Transverse colon (tissue), 4 donors: ENCODE measurements at regions not wholly inside any gene's neighbourhood (a gene's known extent, or its start where the extent isn't known, plus 50 kb on each side); places are given as distances from the start of the nearest gene placed in this dataset.
"Not testable (repeated sequence)": the region's sequence is repeated elsewhere in the genome, so short reads cannot be mapped to it uniquely, and the experiment has no call there.

Source experiments
- DNase-seq: peaks from one replicate; pipeline ENCODE4 v3.0.0-alpha.2; 2019
- H3K27ac ChIP-seq, 4 donors: fragments of 200-600 bp; sonication (generic); 2 replicates each; pipeline ENCODE4 v1.5.1; 2016 to 2018; ENCODE audit warnings: inconsistent platforms in 4 of 4
- H3K27me3 ChIP-seq: fragments of 200-600 bp; sonication (generic); 2 replicates; pipeline ENCODE4 v1.5.1; 2017; ENCODE audit warnings: inconsistent platforms
- H3K36me3 ChIP-seq, 4 donors: fragments of 200-600 bp; sonication (generic); 2 replicates each; pipeline ENCODE4 v1.5.1; 2017 to 2019; ENCODE audit warnings: inconsistent platforms in 4 of 4
- H3K4me1 ChIP-seq, 4 donors: fragments of 200-600 bp; sonication (generic); 2 replicates each; pipeline ENCODE4 v1.5.1; 2017 to 2020; ENCODE audit warnings: inconsistent platforms in 4 of 4
- H3K4me3 ChIP-seq, 4 donors: fragments of 200-600 bp; sonication (generic); 1 replicate in 1 of 4; 2 replicates in 3 of 4; pipeline versions ENCODE4 v1.5.1 to v1.6.1; 2017 to 2019; ENCODE audit warnings: inconsistent platforms in 4 of 4
- H3K9me3 ChIP-seq, 2 donors: fragments of 200-600 bp; sonication (generic); 2 replicates each; pipeline ENCODE4 v1.5.1; 2017 to 2019; ENCODE audit warnings: inconsistent platforms in 2 of 2
- CTCF ChIP-seq, 5 experiments: fragments of 200-600 bp in 3 of 5; fragments of 450-650 bp in 2 of 5; sonication (generic) in 3 of 5; IDR thresholded peaks; 1 replicate in 2 of 5; 2 replicates in 3 of 5; pipeline ENCODE4 v1.5.1; 2016 to 2017; ENCODE audit warnings: antibody characterized with exemption in 5 of 5, inconsistent platforms in 3 of 5, mild to moderate bottlenecking in 2 of 5, moderate library complexity in 1 of 5
- EP300 ChIP-seq: sonication (generic); formaldehyde crosslinking; IDR thresholded peaks from one replicate; pipeline ENCODE4 v1.6.1; 2017; ENCODE audit warnings: antibody characterized with exemption, low read depth
- POLR2A ChIP-seq: fragments of 450-650 bp; IDR thresholded peaks from one replicate; pipeline ENCODE4 v1.6.1; 2016; ENCODE audit warnings: antibody characterized with exemption, mild to moderate bottlenecking, moderate library complexity
- POLR2AphosphoS5 ChIP-seq, 3 donors: sonication (generic); formaldehyde crosslinking; IDR thresholded peaks; one replicate each; pipeline ENCODE4 v1.6.1; 2016; ENCODE audit warnings: antibody characterized with exemption in 3 of 3
- WGBS, 2 donors: methylation state at CpG; one replicate each; pipeline ENCODE4 v1.1.5; 2018; ENCODE audit warnings: low coverage in 1 of 2; 5-methylcytosine and 5-hydroxymethylcytosine counted together
- in situ Hi-C, 4 donors: fragments of 200-750 bp; cut with MboI; loops; one replicate each; pipeline versions ENCODE4 v1.15.0 to v1.15.1; 2017; ENCODE audit warnings: low sequenced_read_pairs in 3 of 4, low pct_ligation_motif_present in 1 of 4, low pct_unique_long_range_greater_than_20kb in 1 of 4
- intact Hi-C: fragments of 100-400 bp; cut with DNase I; formaldehyde crosslinking; loops from one replicate; pipeline ENCODE4 v1.15.1; 2023; ENCODE audit warnings: low total_unique reads

- WGBS, 2 donors, result 68% methylated on average over 2 of the region's 2 CpGs; no CpG with 5 or more reads in 1 of the 2 donors
- no peak for DNase-seq
- in situ Hi-C loops, result no loop called here
- intact Hi-C loops, result no loop called here
- Histone ChIP-seq H3K27me3 (no peaks in the 10 kb centered on the region), H3K4me1 (no peaks in the 10 kb centered on the region), H3K27ac (no peak overlapping the region), H3K4me3 (no peak overlapping the region), H3K9me3 (no peaks in the 10 kb centered on the region), H3K36me3 (no peaks in the 10 kb centered on the region)
- TF ChIP-seq CTCF (IDR thresholded peaks at IDR 0.05) (no peak), POLR2A (no peak), POLR2AphosphoS5 (IDR thresholded peaks at IDR 0.05) (no peak), EP300 (no peak)
Measured at GRCh38 chr6:130632897-130633296, 194.3 kb upstream of the SMLR1 start.

DNA sequence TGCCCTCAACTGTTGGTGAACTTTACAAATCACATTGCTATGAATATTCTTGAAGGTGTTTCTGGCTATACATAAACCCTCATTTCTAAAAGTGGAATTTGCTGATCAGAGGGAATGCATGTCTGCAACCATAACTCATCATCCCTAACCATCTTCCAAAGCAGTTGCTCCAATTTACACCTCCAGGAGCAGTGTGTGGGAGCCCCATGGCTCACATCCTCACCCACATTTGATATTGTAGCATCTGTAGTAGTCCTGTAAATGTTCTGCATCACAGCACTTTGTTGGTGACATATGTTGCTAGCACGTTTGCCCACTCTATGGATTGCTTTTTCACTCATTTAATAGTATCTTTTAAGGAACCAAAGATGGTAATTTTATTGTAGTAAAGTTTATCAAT is 183.8 kb upstream of the SMLR1 start:
- Histone ChIP-seq H3K36me3 (no peaks in the 10 kb centered on the region), H3K27ac (no peak overlapping the region), H3K9me3 (peaks cover 4 to 13% of the 10 kb centered on the region in 2 donors), H3K4me3 (no peak overlapping the region), H3K4me1 (no peaks in the 10 kb centered on the region), H3K27me3 (no peaks in the 10 kb centered on the region)
- no peak for TF ChIP-seq POLR2AphosphoS5 (IDR thresholded peaks at IDR 0.05)
- no peak for TF ChIP-seq POLR2A
- in situ Hi-C loops, result no loop called here
- no peak for DNase-seq
- WGBS, 2 donors, result 45 to 53% methylated on average over 1 of the region's 1 CpG
- intact Hi-C loops, result no loop called here

GRCh38 chr6:130644175-130644574 is 183.0 kb upstream of the SMLR1 start:
- no peak for DNase-seq
- Histone ChIP-seq H3K9me3 (peaks cover 4 to 13% of the 10 kb centered on the region in 2 donors), H3K4me3 (no peak overlapping the region), H3K4me1 (no peaks in the 10 kb centered on the region), H3K27me3 (no peaks in the 10 kb centered on the region), H3K27ac (no peak overlapping the region), H3K36me3 (no peaks in the 10 kb centered on the region)
- 84 to 100% methylated on average over 2 of the region's 2 CpGs for WGBS, 2 donors
- TF ChIP-seq CTCF (IDR thresholded peaks at IDR 0.05) (no peak), POLR2AphosphoS5 (IDR thresholded peaks at IDR 0.05) (no peak), POLR2A (no peak), EP300 (no peak)
- intact Hi-C loops (no loop called here), in situ Hi-C loops (no loop called here)

- WGBS, 2 donors, result 89 to 100% methylated on average over 1 to 3 of the region's 3 CpGs
- DNase-seq, H3K27me3 ChIP-seq, H3K27ac ChIP-seq, H3K36me3 ChIP-seq, intact Hi-C loops, H3K4me1 ChIP-seq, H3K4me3 ChIP-seq, in situ Hi-C loops: not testable (repeated sequence)
- H3K9me3 ChIP-seq, result peaks cover 4 to 13% of the 10 kb centered on the region in 2 donors
Measured at GRCh38 chr6:130644769-130645168, 182.4 kb upstream of the SMLR1 start.

- H3K27me3 ChIP-seq, result no peaks in the 10 kb centered on the region
- no peaks in the 10 kb centered on the region for H3K4me1 ChIP-seq
- peaks cover 4 to 13% of the 10 kb centered on the region in 2 donors for H3K9me3 ChIP-seq
- in situ Hi-C loops (no loop called here), intact Hi-C loops (no loop called here)
- no peak overlapping the region for H3K27ac ChIP-seq
- DNase-seq, result no peak
- H3K36me3 ChIP-seq, result no peaks in the 10 kb centered on the region
- H3K4me3 ChIP-seq, result no peak overlapping the region
- TF ChIP-seq EP300 (no peak), POLR2A (no peak), CTCF (IDR thresholded peaks at IDR 0.05) (no peak), POLR2AphosphoS5 (IDR thresholded peaks at IDR 0.05) (no peak)
Measured at GRCh38 chr6:130647246-130647645, 180.0 kb upstream of the SMLR1 start.
